Fibroblast of lung (primary cell): ENCODE measurements at regions not wholly inside any gene's neighbourhood (a gene's known extent, or its start where the extent isn't known, plus 50 kb on each side); places are given as distances from the start of the nearest gene placed in this dataset.

Source experiments
- CTCF ChIP-seq, 2 donors: IDR thresholded peaks in 1 of 2; conservative IDR thresholded peaks in 1 of 2; 1 replicate in 1 of 2; 2 replicates in 1 of 2; pipeline ENCODE4 v1.5.1; 2011 to 2012; ENCODE audit warnings: low read length in 2 of 2, control low read depth in 1 of 2, inconsistent platforms in 1 of 2, low read depth in 1 of 2, mild to moderate bottlenecking in 1 of 2
- EZH2 ChIP-seq: IDR thresholded peaks from 2 replicates; pipeline ENCODE4 v1.5.1; 2012; ENCODE audit warnings: low read length, control low read depth, mild to moderate bottlenecking; ENCODE audit errors: missing control alignments

- TF ChIP-seq CTCF (conservative IDR thresholded peaks at IDR 0.05 in 1 of 2, IDR thresholded peaks at IDR 0.05 in 1 of 2; ENCODE audit: low read depth in 1 of 2, low read length in 2 of 2): no peak
- TF ChIP-seq EZH2: no peak
These were observed 144.7 kb downstream of the OSTF1 start for GRCh38 chr9:75233011-75233410.
